PFSK-1 (cell line): ENCODE measurements at regions not wholly inside any gene's neighbourhood (a gene's known extent, or its start where the extent isn't known, plus 50 kb on each side); places are given as distances from the start of the nearest gene placed in this dataset.

Experiments used
- FOXP2 ChIP-seq: optimal IDR thresholded peaks from 2 replicates; pipeline ENCODE3; 2011; ENCODE audit warnings: borderline replicate concordance, control low read depth, inconsistent platforms; ENCODE audit not compliant: insufficient read depth; ENCODE audit errors: extremely low read length, extremely low read depth
- POLR2AphosphoS5 ChIP-seq: IDR thresholded peaks from 2 replicates; pipeline ENCODE4 v1.6.1; 2012; ENCODE audit warnings: low read depth, mild to moderate bottlenecking, control low read depth, low read length, moderate library complexity
- SIN3A ChIP-seq: IDR thresholded peaks from 2 replicates; pipeline ENCODE4 v1.6.1; 2012; ENCODE audit warnings: mild to moderate bottlenecking, low read length, moderate library complexity, borderline replicate concordance; ENCODE audit not compliant: insufficient read depth
- TAF1 ChIP-seq: IDR thresholded peaks from 2 replicates; pipeline ENCODE4 v1.6.1; 2012; ENCODE audit warnings: low read length, control low read depth, borderline replicate concordance; ENCODE audit not compliant: insufficient read depth
- TF ChIP-seq, protein P1 (sequence below), 2 experiments: IDR thresholded peaks; 2 replicates each; pipeline versions ENCODE4 v1.6.1 to v1.8.0; 2011 to 2012; ENCODE audit warnings: low read depth in 2 of 2, low read length in 2 of 2, control low read depth in 1 of 2, inconsistent platforms in 1 of 2, mild to moderate bottlenecking in 1 of 2, moderate library complexity in 1 of 2; ENCODE audit not compliant: insufficient read depth in 1 of 2

DNA sequence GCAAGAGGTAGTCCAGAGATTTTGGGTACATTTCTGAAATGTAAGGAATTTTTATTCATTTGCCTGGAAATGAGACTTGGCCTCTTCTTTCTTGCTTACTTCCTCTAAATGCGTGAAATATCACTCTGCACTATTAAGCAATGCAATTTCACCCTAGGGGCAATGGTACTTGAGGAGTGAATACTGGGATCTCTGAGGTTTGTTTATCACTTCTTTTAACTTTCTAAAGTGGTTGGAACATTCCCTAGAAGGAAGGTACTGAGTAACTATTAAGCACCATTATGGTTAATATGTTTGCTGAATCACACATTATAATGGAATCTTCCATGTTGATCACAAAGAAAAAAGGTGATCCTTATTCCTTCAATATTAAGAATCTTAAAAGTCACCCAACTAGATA is 120.9 kb upstream of the CAND1 start:
- TF ChIP-seq, protein P1, sequence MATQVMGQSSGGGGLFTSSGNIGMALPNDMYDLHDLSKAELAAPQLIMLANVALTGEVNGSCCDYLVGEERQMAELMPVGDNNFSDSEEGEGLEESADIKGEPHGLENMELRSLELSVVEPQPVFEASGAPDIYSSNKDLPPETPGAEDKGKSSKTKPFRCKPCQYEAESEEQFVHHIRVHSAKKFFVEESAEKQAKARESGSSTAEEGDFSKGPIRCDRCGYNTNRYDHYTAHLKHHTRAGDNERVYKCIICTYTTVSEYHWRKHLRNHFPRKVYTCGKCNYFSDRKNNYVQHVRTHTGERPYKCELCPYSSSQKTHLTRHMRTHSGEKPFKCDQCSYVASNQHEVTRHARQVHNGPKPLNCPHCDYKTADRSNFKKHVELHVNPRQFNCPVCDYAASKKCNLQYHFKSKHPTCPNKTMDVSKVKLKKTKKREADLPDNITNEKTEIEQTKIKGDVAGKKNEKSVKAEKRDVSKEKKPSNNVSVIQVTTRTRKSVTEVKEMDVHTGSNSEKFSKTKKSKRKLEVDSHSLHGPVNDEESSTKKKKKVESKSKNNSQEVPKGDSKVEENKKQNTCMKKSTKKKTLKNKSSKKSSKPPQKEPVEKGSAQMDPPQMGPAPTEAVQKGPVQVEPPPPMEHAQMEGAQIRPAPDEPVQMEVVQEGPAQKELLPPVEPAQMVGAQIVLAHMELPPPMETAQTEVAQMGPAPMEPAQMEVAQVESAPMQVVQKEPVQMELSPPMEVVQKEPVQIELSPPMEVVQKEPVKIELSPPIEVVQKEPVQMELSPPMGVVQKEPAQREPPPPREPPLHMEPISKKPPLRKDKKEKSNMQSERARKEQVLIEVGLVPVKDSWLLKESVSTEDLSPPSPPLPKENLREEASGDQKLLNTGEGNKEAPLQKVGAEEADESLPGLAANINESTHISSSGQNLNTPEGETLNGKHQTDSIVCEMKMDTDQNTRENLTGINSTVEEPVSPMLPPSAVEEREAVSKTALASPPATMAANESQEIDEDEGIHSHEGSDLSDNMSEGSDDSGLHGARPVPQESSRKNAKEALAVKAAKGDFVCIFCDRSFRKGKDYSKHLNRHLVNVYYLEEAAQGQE (IDR thresholded peaks at IDR 0.05; ENCODE audit: insufficient read depth in 1 of 2, low read depth in 2 of 2, low read length in 2 of 2), result no peak
- no peak for TF ChIP-seq SIN3A
- TF ChIP-seq FOXP2, result no peak
- no peak for TF ChIP-seq POLR2AphosphoS5

DNA sequence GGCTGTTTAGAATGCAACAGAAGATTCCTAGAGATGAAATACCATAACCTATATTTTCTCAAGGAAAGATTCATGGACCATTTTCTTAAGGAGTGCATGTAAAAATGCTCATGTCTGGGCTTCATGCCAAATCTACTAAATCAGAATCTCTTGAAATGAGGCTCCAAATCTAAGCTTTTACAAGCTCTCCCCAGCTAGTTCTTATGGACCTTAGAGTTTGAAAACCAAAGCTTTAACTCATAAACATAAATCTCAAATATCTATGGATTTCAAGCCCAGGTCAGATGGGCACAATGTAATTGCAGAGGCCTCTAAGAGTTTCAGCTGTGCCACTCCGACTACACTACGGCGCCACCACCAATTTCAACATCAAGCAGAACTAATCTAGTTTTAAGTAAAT is 117.3 kb upstream of the CAND1 start:
- TF ChIP-seq, protein P1 (IDR thresholded peaks at IDR 0.05; ENCODE audit: insufficient read depth in 1 of 2, low read depth in 2 of 2, low read length in 2 of 2), result no peak
- TF ChIP-seq SIN3A (no peak), FOXP2 (no peak), POLR2AphosphoS5 (no peak), TAF1 (no peak)

DNA sequence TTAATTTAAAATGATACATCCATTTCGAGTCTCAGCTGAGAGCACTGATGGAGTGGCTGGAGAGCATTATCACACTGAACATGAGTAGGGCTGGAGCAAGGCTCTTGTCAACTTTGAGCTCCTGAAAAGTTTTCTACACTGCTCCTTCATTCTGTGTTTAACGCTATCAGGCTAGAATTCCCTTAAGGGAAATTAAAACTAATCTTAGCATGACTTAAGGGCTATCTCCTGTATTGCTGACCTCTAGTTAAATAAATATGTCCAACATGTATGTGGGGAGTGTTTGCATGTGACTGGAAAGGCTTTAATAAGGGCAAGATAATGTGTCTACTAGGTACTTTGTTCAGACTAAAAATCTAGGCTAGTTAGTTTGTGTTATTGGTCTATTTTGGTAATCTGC is 116.7 kb upstream of the CAND1 start:
- TF ChIP-seq TAF1, result no peak
- no peak for TF ChIP-seq FOXP2
- no peak for TF ChIP-seq SIN3A
- no peak for TF ChIP-seq POLR2AphosphoS5
- TF ChIP-seq, protein P1 (IDR thresholded peaks at IDR 0.05; ENCODE audit: insufficient read depth in 1 of 2, low read depth in 2 of 2, low read length in 2 of 2), result no peak

DNA sequence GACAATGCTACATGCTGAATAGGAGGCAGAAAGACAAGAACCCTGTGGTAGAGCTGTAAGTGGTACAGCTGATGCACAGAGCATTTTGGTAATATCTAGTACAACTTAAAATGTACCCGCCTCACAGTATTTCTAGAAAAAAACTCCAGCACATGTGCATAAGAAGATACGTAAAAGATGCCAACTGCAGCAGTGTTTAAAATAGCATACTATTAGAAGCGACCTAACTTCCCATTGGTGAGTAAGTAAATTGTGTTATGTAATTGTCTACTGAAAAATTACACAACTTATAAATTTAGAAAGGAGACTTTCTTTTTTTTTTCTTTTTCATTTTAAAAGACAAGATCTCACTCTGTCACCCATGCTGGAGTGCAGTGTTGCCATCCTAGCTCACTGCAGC is 114.3 kb upstream of the CAND1 start:
- no peak for TF ChIP-seq TAF1
- no peak for TF ChIP-seq SIN3A
- no peak for TF ChIP-seq POLR2AphosphoS5
- TF ChIP-seq FOXP2, result no peak
- TF ChIP-seq, protein P1 (IDR thresholded peaks at IDR 0.05; ENCODE audit: insufficient read depth in 1 of 2, low read depth in 2 of 2, low read length in 2 of 2), result no peak

DNA sequence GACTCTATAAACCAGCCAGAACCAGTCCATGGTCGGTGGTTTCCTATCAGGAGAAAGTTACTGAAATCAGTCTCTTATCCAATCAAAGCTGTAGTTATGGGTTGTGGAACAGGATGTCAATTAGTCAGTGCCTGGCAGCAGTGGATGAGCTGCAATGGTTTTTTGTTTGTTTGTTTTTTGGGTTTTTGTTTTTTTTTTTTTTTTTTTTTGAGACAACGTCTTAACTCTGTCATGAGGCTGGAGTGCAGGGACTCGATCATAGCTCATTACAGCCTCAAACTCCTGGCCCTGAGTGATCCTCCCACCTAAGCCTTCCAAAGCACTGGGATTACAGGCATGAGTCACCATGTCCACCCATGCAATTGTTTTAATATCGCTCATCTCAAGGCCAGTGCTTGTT is 113.3 kb upstream of the CAND1 start:
- TF ChIP-seq, protein P1 (IDR thresholded peaks at IDR 0.05; ENCODE audit: insufficient read depth in 1 of 2, low read depth in 2 of 2, low read length in 2 of 2), result no peak
- TF ChIP-seq POLR2AphosphoS5 (no peak), SIN3A (no peak)
